Keratinocyte (primary cell): ENCODE measurements at regions not wholly inside any gene's neighbourhood (a gene's known extent, or its start where the extent isn't known, plus 50 kb on each side); places are given as distances from the start of the nearest gene placed in this dataset.

Experiments used
- DNase-seq: peaks from one replicate; pipeline ENCODE4 v3.0.0-alpha.2; 2011; ENCODE audit warnings: low read depth, missing footprints, low spot score
- FAIRE-seq: peaks from 2 replicates; lab custom pipeline; 2011; peaks lifted over from hg19 to GRCh38; lab: Jason Lieb, UNC
- H2AFZ ChIP-seq: 2 replicates; pipeline ENCODE4 v1.6.0; 2012; ENCODE audit warnings: low read length, control low read depth, inconsistent platforms; ENCODE audit not compliant: control insufficient read depth
- H3K27ac ChIP-seq: 2 replicates; pipeline ENCODE4 v1.5.1; 2011; ENCODE audit warnings: low read length; ENCODE audit not compliant: control insufficient read depth, insufficient read depth
- H3K27me3 ChIP-seq: 3 replicates; pipeline ENCODE4 v1.6.0; 2011; ENCODE audit warnings: low read length; ENCODE audit not compliant: control insufficient read depth, insufficient read depth; ENCODE audit errors: extremely low read depth
- H3K36me3 ChIP-seq, 2 experiments: 2 replicates in 1 of 2; 3 replicates in 1 of 2; pipeline ENCODE4 v1.5.1; 2011; ENCODE audit warnings: low read length in 2 of 2, mild to moderate bottlenecking in 1 of 2; ENCODE audit not compliant: control insufficient read depth in 2 of 2, insufficient read depth in 2 of 2; ENCODE audit errors: extremely low read depth in 1 of 2
- H3K4me1 ChIP-seq: 3 replicates; pipeline ENCODE4 v1.5.1; 2011; ENCODE audit warnings: low read length; ENCODE audit not compliant: control insufficient read depth, insufficient read depth; ENCODE audit errors: extremely low read depth
- H3K4me2 ChIP-seq: 3 replicates; pipeline ENCODE4 v1.6.0; 2011; ENCODE audit warnings: low read depth, low read length; ENCODE audit not compliant: control insufficient read depth, insufficient read depth; ENCODE audit errors: extremely low read depth
- H3K4me3 ChIP-seq, 3 experiments: fragments of 200-600 bp in 1 of 3; sonication (generic) in 1 of 3; 2 replicates in 2 of 3; 3 replicates in 1 of 3; pipeline ENCODE4 v1.5.1; 2011 to 2016; ENCODE audit warnings: low read length in 3 of 3, mild to moderate bottlenecking in 3 of 3, control low read depth in 2 of 3, inconsistent platforms in 1 of 3, low read depth in 1 of 3, mixed read lengths in 1 of 3, mixed run types in 1 of 3, moderate library complexity in 1 of 3; ENCODE audit not compliant: control insufficient read depth in 2 of 3, insufficient read depth in 2 of 3; ENCODE audit errors: extremely low read depth in 1 of 3
- H3K79me2 ChIP-seq: 2 replicates; pipeline ENCODE4 v1.6.0; 2012; ENCODE audit warnings: low read length; ENCODE audit not compliant: control insufficient read depth, insufficient read depth
- H3K9ac ChIP-seq: 3 replicates; pipeline ENCODE4 v1.6.0; 2011; ENCODE audit warnings: low read length; ENCODE audit not compliant: control insufficient read depth, insufficient read depth; ENCODE audit errors: extremely low read depth
- H3K9me1 ChIP-seq: 3 replicates; pipeline ENCODE4 v1.6.0; 2011; ENCODE audit warnings: low read length; ENCODE audit not compliant: control insufficient read depth, insufficient read depth; ENCODE audit errors: extremely low read depth
- H3K9me3 ChIP-seq: 2 replicates; pipeline ENCODE4 v1.5.1; 2012; ENCODE audit warnings: low read depth, low read length; ENCODE audit not compliant: control insufficient read depth
- H4K20me1 ChIP-seq: 3 replicates; pipeline ENCODE4 v1.6.0; 2011; ENCODE audit warnings: low read length; ENCODE audit not compliant: control insufficient read depth, insufficient read depth; ENCODE audit errors: extremely low read depth
- EZH2 ChIP-seq: IDR thresholded peaks from one replicate; pipeline ENCODE4 v1.6.1; 2012; ENCODE audit warnings: inconsistent platforms, mild to moderate bottlenecking, low read length, moderate library complexity
- dilution Hi-C: fragments of 300-500 bp; cut with MboI; formaldehyde crosslinking; loops from one replicate; pipeline ENCODE4 v1.7.0; 2020; ENCODE audit warnings: low sequenced_read_pairs; ENCODE audit not compliant: extremely low pct_ligation_motif_present
- TF ChIP-seq, protein P1 (sequence below), 3 experiments: IDR thresholded peaks in 1 of 3; conservative IDR thresholded peaks in 1 of 3; optimal IDR thresholded peaks in 1 of 3; 2 replicates in 2 of 3; 3 replicates in 1 of 3; pipeline versions ENCODE3 to v1.5.1; 2011; ENCODE audit warnings: low read length in 3 of 3, mild to moderate bottlenecking in 3 of 3, moderate library complexity in 2 of 3, control low read depth in 1 of 3, inconsistent platforms in 1 of 3; ENCODE audit not compliant: insufficient read depth in 2 of 3; ENCODE audit errors: extremely low read depth in 1 of 3

DNA sequence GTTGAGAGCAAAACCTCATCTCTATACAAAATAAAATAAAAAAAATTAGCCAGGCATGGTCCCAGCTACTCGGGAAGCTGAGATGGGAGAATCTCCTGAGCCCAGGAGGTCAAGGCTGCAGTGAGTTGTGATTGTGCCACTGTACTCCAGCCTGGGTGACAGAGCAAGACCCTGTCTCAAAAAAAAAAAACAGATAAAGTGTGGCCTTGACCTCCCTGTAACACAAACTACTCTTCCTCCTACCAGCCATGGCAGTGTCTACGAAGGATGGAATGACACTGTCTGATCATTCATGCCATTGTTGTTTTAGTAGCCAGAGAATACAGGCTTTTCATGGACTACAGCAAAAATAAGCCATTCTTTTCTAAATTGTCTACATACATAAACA is 117.1 kb upstream of the IQSEC1 start:
- TF ChIP-seq EZH2 = no peak

DNA sequence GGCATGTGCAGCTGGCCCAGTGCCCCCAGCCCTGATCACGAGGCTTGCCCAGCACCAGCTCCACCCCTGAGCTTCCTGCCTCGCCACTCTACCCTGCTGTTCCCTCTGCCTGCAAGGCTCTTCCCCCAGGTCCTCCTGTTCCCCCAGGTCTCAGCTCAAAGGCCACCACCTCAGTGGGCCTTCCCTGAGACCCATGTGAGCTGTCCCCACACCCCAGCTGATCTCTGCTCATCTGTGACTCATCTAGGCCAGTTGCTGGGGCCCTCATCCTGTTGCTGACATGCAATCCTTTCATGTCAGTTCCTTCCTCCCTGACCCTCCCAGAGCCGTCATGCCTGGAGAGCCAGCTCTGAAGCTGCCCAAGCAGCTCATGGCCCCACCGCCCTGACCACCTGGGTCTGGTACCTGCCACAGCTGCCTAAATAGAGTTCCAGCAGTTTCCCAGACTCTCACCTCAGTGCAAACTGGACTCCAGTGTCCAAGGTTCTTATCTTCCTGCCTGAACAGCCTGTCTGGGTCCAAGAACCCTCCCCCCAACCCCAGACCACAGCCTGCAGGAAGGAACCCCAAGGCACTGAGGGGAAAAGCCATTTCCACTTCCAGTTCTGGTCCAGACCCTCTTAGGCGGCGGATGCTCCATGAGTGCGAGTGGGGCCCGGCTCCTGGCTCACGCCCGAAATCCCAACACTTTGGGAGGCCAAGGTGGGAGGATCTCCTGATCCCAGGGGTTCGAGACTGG is 116.6 kb upstream of the IQSEC1 start:
- no peaks in the 10 kb centered on the region for H4K20me1 ChIP-seq

More for the DNA sequence above, 117.1 kb upstream of the IQSEC1 start:
- Histone ChIP-seq H2AFZ (no peak overlapping the region), H3K9me1 (no peaks in the 10 kb centered on the region), H3K36me3 (no peaks in the 10 kb centered on the region), H3K9me3 (no peaks in the 10 kb centered on the region), H3K4me1 (peaks cover 2% of the 10 kb centered on the region), H3K27ac (no peak overlapping the region), H3K79me2 (no peaks in the 10 kb centered on the region), H4K20me1 (no peaks in the 10 kb centered on the region), H3K4me3 (no peak overlapping the region), H3K4me2 (no peak overlapping the region), H3K9ac (no peak overlapping the region), H3K27me3 (peaks cover 9% of the 10 kb centered on the region)
- dilution Hi-C loops = no loop called here
- FAIRE-seq (no peak), DNase-seq (no peak)

More for the DNA sequence above, 116.6 kb upstream of the IQSEC1 start:
- Histone ChIP-seq H3K4me1 (peaks cover 2% of the 10 kb centered on the region), H3K4me3 (no peak overlapping the region), H3K4me2 (no peak overlapping the region), H3K27ac (no peak overlapping the region), H3K9ac (no peak overlapping the region), H3K9me1 (no peaks in the 10 kb centered on the region), H3K79me2 (no peaks in the 10 kb centered on the region), H3K9me3 (no peaks in the 10 kb centered on the region), H3K36me3 (no peaks in the 10 kb centered on the region), H3K27me3 (peaks cover 9% of the 10 kb centered on the region), H2AFZ (no peak overlapping the region)
- TF ChIP-seq EZH2 = no peak
- TF ChIP-seq, protein P1, sequence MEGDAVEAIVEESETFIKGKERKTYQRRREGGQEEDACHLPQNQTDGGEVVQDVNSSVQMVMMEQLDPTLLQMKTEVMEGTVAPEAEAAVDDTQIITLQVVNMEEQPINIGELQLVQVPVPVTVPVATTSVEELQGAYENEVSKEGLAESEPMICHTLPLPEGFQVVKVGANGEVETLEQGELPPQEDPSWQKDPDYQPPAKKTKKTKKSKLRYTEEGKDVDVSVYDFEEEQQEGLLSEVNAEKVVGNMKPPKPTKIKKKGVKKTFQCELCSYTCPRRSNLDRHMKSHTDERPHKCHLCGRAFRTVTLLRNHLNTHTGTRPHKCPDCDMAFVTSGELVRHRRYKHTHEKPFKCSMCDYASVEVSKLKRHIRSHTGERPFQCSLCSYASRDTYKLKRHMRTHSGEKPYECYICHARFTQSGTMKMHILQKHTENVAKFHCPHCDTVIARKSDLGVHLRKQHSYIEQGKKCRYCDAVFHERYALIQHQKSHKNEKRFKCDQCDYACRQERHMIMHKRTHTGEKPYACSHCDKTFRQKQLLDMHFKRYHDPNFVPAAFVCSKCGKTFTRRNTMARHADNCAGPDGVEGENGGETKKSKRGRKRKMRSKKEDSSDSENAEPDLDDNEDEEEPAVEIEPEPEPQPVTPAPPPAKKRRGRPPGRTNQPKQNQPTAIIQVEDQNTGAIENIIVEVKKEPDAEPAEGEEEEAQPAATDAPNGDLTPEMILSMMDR (optimal IDR thresholded peaks at IDR 0.05 in 1 of 3, IDR thresholded peaks at IDR 0.05 in 1 of 3, conservative IDR thresholded peaks at IDR 0.05 in 1 of 3; ENCODE audit: extremely low read depth in 1 of 3, insufficient read depth in 2 of 3, low read length in 3 of 3) = no peak
- DNase-seq (no peak), FAIRE-seq (no peak)
- dilution Hi-C loops = no loop called here
